ENCODE measurements at regions not wholly inside any gene's neighbourhood (a gene's known extent, or its start where the extent isn't known, plus 50 kb on each side); places are given as distances from the start of the nearest gene placed in this dataset.

DNA sequence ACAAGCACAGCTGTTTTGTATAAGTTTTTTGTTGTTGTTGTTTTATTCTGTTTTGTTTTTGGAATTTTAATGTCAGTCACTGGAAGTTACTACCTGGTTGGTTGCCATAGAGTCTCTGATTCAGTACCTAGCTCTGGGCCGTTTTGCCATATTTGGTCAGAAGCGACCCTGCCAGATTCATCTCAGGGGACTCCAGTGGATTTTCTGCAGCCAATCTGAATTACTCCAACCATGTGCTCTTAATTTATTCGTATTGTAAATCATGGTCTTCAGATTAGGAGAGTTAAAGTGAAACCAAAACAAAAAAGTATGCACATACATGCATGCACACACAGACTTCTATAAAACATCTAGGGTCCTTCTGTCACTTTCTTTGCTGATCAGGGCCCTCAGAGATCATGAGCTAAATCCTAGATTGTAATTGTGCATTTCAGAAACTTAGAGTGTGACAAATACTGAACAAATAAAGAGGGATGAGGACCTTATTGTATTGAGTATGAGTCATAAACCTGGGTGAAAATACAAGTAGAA lies 317.4 kb upstream of the UBE2E3 start:
- in situ Hi-C loops (cut with MboI; ENCODE audit: low sequenced_read_pairs), result no loop called here

DNA sequence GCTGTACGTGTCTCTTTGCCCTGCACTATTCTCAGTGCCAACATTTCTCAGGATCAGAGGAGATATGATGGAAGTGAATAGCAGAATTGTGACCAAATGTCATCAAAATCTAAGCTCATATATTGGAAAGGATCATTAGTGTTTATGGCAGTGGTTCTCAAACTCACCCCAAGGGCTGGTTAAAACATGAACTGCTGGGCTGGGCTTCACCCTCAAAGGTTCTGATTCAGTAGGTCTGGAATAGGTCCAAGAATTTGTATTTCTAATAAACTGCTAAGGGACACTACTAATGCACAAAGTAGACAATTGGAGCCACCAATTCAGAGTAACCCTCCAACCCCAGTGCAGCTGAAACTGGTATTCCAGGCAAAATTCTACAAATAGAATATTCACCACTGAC lies 317.9 kb upstream of the UBE2E3 start:
- in situ Hi-C loops (cut with MboI; ENCODE audit: low sequenced_read_pairs), result no loop called here

DNA sequence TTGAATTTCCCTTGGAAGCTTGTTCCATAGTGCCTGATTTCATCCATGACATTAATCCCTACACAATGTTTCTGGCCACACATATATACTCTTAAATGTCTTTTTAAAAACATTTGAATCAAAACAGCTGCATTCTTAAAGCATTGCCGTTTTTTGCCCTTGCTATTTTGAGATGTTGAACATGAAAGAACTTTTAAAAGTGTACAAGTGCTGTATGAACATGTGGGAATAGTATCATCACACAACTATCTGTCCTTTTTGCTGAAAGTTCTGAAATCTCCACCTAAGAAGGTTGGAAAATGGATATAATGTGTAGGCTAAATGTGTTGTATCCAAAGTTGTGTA lies 318.7 kb upstream of the UBE2E3 start:
- in situ Hi-C loops (cut with MboI; ENCODE audit: low sequenced_read_pairs), result no loop called here

DNA sequence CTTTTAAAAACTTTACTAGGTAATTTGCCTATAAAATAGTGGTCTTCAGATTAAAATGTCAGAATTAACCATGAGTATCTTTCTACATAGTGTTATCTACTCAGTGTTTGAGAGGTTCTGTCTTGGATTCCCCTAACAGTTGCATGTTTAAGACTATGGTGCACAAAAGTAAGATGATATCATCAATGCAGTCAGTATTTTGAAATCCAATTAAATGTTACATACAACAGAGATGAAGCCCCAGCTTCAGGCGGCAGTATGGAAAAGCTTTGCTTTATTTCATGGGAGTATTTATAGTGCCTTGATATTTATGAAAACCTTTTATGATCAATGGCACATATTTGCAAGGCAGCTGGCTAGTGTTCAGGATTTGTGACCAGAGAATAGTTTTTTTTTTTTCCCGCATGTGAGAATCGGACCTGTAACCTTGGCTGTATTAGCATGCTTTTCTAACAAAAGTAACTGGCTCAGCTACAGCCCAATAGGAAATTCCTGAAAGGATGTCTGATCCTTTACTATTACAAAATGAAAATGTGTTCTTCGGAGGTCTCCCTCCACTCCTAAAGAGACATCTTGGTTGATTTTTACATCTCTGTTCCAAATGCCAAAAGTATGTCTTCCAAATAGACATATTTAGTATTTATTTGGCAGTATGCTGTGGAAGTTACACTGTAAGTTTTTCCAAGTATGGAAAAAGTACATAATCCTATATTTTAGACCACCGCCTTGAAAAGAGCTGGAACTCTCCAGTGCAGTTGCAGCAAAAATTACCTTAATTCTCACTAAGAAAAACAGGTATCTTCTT lies 319.3 kb upstream of the UBE2E3 start:
- in situ Hi-C loops (cut with MboI; ENCODE audit: low sequenced_read_pairs), result no loop called here

DNA sequence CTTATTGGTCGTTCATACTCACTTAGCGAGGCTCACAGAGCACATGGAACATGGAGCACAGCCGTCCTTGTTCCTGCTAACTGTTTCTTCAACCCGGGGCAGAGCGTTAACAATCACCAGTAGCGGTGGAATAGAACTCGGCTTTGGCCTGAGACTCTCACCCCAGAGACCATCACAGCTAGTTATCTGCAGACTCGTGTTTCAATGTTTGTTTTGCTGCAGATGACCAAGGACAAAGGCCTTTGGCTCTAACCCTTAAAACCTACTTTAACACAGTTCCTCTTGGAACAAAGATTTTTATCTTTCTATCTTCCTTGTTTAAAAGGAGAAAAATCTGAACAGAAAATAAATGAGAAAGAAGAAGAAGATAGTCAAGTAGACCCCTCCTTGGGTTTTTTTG lies 320.2 kb upstream of the UBE2E3 start:
- in situ Hi-C loops (cut with MboI; ENCODE audit: low sequenced_read_pairs), result no loop called here

DNA sequence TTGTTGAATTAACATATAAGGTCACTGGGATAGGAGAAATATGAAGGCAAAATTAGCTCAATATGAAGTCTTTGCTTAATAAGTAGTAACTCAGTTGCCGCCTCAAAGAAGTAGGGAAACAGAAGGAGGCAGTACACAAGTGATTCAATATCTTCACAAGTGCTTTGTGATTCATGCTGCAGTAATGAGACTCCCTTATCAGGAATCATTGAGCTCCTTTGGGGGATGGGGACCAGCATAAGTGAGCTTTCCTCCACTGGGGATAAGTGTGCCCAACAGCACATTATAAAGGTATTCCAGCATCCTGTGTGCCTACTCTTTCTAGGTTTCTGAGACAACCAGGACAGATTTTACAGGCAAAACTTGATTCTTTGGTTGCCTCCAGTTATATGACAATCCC lies 323.4 kb upstream of the UBE2E3 start:
- in situ Hi-C loops (cut with MboI; ENCODE audit: low sequenced_read_pairs), result no loop called here

DNA sequence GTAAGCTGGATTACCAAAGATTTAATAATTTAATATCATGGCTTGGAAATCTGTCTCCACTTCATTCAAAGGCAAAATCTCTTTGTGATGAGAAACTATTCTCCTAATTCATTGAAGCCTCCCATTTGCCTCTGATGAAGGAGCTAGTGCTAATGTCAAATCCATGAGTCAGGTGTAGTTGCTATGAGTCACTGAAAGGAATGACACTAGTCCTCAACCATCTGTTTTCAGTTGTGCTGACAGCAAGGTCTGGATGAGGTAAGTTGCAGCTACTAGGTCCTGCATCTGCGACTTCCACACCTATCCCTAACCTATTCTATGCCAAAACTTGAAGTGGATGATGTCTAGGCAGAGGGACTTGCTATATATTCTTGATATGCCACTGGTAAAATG lies 324.0 kb upstream of the UBE2E3 start:
- in situ Hi-C loops (cut with MboI; ENCODE audit: low sequenced_read_pairs), result no loop called here

DNA sequence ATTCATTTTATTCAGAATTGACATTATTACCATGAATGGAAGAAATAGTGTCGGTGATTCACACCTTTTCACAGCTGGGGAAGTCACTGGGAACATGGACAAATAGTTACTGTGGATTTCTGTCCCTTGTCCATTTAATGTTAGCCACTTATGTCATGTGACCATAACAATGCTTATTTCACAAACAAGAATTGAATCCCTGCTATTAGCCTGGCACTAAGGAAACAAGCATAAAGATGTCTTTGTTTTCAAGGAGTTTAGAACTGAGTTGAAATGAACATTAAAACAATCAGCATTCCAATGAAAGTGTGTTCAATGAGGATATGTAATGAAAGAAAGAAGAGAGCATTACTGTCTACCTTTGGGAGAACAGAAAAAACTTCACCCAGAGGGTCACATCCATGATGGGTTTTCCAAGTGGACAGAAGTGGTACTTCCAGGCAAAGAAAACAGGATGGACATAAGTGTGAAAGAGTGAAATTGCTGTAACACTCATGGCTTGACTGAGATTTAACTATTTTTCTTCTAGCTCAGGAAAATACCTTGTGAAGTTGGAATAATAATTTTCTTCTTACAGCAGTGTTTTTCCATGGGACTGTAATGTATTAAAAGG lies 324.5 kb upstream of the UBE2E3 start:
- in situ Hi-C loops (cut with MboI; ENCODE audit: low sequenced_read_pairs), result no loop called here

DNA sequence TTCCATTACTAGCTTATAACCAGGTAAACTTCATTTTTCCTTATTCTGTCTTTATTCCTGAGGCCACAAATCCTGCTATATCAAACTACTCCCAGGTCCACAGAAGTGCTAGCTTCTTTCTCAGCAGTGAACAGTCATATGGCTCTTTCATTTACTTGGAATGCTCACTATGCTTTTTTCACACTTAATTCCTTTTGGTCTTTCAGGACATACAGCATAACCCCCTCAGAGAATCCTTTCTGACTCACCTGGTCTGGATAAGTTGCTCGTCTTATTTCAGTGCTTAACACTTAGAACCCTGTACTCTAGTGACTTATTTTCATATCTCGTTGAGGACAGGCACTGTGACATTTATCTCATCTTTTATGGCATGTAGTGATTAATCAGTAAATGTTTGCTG lies 325.0 kb upstream of the UBE2E3 start:
- in situ Hi-C loops (cut with MboI; ENCODE audit: low sequenced_read_pairs), result no loop called here

DNA sequence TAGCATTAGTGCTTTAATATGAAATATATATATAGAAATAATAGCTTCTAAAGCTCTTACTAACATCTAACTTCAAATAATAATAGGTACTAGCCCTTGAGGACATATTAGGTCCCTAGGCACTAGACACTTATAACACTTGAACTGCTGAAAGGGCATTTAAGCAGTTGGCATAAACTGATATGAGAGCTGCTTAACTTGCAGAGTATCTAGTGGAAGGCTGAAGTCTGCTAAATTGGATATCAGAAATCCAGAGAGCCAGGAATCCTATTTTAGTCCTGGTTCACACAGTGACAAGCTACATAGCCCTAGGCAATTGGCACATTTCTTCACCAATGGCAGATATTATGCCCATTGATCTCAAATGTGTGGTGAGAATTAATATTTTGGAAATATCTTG lies 326.9 kb upstream of the UBE2E3 start:
- in situ Hi-C loops (cut with MboI; ENCODE audit: low sequenced_read_pairs), result no loop called here

DNA sequence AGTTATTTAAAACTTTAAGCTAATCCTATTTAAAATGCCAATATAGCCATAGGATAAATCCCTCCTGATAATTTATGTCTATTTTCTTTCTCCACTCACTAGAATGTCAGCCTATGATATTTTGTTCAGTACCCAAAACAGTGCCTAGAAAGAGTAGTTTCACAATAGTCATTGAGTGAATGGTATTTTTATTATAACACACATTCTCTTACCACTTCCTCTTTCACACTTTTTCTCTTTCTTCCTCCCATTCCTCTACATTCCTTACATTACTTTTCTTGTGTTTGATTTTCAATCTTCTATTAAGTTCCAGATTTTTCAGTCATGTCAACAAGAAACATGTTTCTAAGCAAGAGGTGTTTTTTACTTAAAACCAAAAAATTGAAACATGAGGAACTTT lies 327.6 kb upstream of the UBE2E3 start:
- in situ Hi-C loops (cut with MboI; ENCODE audit: low sequenced_read_pairs), result no loop called here

DNA sequence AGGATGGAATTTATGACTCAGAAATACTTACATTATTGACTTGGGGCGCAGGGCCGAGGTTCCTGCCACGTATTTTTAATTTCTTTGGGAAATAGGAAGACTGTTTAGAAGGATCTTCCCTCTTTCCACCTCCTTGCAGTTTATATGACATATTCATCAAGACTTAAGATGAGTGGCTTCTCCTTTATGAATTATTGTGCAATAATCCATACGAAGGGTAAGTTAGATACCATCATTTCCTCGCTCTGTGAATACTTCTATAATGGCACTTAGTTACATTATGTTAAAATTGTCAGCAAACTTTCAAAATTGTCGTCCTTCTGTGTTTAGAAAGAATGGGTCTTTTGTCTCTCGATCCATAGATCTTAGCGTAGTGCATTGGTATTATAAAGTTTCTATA lies 328.8 kb upstream of the UBE2E3 start:
- in situ Hi-C loops (cut with MboI; ENCODE audit: low sequenced_read_pairs), result no loop called here

DNA sequence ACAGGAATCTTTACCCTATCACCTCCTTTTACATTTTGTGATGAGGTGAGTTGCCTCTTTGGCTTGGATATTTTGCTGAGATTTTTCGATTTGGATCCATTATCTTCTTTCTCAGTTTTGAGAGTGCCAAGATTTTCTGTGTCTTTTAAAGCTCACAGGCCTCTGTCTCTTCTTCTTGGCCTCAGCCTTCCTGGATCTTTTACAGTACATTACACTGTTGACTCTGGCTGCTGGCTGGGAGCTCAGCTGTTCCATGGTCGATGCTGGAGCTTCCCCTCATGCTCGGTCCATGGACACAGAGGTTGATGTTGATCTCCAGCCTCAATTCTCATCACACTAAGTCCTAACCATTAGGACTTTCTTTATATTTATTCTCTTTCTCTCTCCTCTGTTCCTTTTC lies 332.8 kb upstream of the UBE2E3 start:
- in situ Hi-C loops (cut with MboI; ENCODE audit: low sequenced_read_pairs), result no loop called here

DNA sequence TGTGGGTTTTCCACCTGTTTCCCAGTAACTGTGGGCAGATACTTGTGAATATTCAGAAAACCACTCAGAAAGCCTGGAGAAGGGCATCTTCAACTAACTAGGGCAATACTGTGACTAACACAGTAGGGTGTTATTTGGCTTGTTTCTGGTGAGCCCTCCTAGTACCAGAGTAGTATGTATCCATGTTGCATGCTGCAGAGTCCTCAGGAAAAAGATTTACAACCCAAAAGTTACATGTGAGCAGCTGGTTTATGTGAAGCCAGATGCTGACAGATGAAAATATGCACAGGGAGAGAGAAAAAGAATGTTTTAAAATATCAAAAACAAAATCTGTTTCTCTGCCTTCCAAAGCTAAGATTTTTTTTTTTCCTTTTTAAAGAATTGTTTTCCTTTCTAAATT lies 333.2 kb upstream of the UBE2E3 start:
- in situ Hi-C loops (cut with MboI; ENCODE audit: low sequenced_read_pairs), result no loop called here

DNA sequence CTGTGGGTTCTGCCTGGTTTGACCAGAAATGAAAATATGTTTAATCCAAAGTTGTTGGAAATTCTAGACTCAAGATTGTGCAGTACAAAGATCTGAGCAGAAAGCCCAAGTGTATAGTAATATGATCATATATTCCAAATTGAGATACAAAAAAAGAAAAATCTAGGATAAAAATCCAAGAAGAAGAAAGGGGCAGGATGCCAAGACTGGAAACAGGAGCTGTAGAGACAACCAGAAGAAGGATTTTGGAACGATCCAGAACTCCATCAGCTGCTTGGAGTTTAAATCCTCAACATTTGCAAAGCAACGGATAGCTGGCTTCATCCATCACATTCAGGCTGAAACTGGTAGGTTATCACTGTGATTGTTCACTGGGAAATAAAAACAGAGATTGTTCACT lies 333.6 kb upstream of the UBE2E3 start:
- in situ Hi-C loops (cut with MboI; ENCODE audit: low sequenced_read_pairs), result no loop called here

DNA sequence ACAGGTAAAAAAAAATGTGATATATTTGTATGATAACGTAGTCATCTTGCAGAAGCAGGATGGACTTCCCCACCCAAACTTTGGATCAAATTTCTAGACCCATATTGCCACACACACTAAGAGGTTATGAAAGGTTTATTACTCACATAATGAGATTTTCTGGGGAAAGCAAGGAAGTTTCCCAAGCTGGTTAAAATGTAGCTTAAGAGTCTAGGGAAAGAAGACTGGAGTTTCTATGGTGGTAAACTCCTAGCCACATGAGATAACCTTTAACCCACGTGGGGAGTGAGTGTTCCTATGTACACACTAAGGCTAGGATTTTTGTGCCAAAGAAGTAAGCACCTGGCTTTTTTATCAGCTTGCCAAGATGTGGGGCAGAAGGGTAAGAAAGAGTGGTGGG lies 335.7 kb upstream of the UBE2E3 start:
- in situ Hi-C loops (cut with MboI; ENCODE audit: low sequenced_read_pairs), result no loop called here

DNA sequence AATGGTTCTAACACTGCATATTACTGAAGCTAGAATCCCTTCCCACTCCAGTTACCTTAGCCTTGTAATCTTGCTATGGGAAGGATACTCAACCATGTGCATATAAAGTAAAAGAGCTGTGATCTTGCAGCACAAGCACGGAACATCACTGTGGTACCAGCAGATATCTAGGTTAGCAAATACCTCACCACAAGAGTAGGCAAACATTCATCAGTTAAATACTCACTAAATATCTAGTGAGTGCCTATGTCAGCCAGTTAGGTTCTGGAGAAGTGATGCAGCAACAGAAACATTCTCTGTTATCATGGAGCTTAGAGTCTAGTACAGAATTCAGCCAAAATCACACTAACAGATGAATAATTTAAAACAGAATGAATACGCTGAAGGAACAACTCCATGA lies 349.6 kb upstream of the UBE2E3 start:
- in situ Hi-C loops (cut with MboI; ENCODE audit: low sequenced_read_pairs), result no loop called here

DNA sequence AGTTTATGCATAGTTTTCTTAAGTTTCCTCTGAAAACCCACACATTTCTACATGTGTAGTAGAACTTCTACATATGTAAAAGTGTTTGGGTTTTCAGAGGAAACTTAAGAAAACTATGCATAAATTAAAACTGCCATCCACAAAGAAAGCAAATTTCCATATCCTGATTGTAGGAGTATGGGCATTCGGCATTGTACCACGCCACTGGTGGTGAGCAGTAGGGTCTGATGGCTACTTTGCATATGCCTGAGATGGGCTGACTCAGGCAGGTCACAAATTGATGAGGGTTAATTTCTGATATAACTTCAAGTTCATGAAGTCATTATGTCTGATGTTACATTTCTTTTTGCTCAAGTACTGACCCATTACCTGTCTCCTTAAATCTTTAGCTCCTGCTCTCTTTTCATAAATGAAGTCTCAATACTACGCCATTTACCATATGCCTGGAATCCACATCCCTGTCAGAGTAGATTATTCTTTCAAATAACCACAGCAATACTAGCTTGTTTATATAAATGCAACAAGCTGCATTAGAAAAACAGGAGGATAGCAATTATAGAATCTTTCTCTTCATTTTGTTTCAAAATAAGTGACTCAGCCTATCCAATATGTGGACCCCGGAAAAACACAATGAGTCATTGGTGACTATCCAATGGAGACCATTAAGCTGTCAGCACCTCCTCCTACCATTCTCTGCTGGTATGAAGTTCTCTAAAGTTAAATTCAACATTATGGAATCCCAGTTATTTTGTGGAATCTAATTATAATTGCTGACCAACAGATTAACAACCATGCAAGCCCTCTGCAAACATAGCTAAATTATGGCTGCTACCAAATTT lies 355.2 kb upstream of the UBE2E3 start:
- in situ Hi-C loops (cut with MboI; ENCODE audit: low sequenced_read_pairs), result no loop called here

DNA sequence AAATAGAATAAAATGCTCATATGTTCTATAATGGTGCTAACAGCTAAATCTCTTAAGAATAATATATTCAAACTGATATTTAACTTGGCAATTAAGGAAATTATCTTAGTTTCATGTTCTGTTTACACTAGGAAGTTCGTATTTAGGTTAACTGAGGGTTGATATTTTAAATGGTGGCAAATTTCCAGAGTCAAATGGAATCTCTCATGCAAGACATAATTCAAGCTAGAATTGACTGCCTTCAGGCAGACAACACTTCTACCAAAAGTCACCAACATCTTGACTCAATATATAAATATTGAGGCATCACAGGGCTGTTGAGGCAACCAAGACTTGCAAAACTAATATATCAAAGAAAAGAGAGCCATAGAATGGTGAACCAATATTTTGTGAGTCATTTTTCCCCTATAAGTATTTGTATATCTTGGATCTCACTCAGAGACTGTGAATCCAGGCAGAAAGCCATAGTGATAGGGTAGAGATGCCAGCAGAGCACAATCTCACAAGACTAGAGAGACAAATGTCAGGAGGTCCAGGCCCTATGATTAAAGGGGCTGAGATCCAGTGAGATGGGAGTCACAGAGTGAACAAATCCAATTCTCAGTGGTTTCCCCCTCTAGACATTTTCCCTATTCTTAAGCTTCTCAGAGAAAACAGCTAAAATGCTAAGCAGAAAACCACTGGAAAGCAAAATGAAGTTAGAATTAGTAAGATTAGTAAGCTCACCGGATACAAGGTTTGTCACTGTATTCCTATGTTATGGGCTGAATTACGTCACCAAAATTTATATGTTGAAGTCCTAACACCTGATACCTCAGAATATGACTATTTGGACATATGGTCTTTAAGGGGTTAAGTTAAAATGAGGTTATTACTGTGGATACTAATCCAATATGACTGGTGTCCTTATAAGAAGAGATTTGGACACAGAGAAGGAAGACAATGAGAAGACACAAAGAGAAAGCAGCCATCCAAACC lies 358.2 kb upstream of the UBE2E3 start:
- in situ Hi-C loops (cut with MboI; ENCODE audit: low sequenced_read_pairs), result no loop called here

DNA sequence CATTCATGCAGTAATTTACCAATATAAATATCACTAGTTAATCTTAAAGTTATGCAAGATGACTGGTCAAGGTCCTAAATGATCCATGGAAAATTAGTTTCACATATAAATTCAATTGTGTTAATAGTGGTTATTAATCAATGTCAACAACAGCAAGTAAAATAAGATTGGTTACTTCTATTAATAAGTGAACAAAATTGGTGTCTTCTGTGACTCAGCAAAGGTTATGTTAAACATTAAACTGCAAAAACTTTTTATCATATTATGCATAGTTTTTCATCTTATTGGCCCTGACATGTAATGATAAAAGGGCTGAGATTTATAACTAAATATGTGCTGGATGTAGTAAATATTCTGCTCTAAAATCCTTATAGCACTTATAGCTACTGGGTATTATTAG lies 359.0 kb upstream of the UBE2E3 start:
- in situ Hi-C loops (cut with MboI; ENCODE audit: low sequenced_read_pairs), result no loop called here

DNA sequence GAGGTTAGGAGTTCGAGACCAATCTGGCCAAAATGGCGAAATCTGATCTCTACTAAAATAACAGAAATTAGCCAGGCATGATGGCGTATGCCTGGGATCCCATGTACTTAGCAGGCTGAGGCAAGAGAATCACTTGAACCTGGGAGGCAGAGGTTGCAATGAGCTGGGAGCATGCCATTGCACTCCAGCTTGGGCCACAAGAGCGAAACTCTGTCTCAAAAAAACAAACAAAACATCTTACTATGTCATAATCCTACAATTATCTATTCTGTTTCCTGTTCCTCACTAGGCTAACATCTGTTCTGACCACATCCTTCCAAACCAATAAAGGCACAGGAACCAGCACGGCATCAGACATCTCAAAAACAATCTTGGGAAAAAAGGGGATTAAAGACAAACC lies 361.8 kb upstream of the UBE2E3 start:
- in situ Hi-C loops (cut with MboI; ENCODE audit: low sequenced_read_pairs), result no loop called here
